EH (cell line): ENCODE measurements at regions not wholly inside any gene's neighbourhood (a gene's known extent, or its start where the extent isn't known, plus 50 kb on each side); places are given as distances from the start of the nearest gene placed in this dataset.

ENCODE experiments used
- DNase-seq: peaks from one replicate; pipeline ENCODE4 v3.0.0-alpha.2; 2015; ENCODE audit warnings: low read depth

DNA sequence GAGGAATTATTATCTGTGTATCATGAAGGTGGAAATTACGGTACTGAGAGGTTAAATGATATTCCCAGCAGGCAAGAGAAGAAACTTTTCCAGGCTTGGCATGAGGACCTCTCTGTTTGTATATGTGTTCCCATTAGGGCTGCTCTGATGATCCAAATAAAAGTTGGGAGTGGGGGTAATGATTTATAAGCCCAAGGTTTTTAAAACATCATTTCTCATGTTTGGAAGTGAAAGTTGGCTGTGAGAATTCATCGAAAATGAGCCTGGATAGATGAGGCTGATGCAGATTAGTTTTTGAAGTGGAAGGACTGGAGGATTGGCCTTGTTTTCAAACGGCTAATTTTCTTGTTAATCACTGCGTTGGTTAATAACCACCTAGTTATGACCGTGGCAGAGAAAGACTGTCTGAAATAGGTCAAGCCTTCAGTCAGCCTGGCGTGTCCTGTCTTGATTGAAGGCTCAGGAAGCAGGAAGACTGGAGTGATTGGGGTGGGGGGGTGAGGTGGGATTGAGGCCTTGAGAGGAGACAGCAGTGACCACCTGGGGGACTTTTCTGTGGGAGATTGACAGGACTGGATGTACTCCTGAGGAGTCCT lies 391.0 kb upstream of the WWC1 start:
- no peak for DNase-seq

GRCh38 chr5:167902298-167902697 lies 389.1 kb upstream of the WWC1 start:
- DNase-seq: no peak

DNA sequence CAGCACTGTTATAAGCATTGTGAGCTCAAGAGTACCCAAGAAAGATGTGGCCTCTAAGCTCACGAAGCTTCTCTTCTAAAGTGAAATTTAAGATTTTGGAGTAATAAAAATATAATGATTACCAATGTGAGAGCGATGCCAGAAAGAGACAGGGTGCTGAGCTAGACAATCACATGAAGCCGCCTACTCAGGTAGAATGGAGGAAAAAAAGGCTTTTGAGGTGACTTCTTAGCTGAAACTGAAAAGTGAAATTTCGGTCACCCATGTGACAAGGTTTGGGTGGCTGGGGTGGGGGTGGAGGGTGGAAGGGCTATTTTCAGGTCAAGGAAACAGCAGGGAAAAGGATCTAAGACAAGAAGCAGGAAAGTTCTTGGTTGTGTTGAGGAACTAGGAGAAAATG lies 388.2 kb upstream of the WWC1 start:
- DNase-seq: no peak

- DNase-seq: no peak
Observed at GRCh38 chr5:167903659-167904058, 387.8 kb upstream of the WWC1 start.

- no peak for DNase-seq
Observed at GRCh38 chr5:167905919-167906853, 385.3 kb upstream of the WWC1 start.

- peak; percentile 33 for DNase-seq
Observed at GRCh38 chr5:167908606-167909005, 382.8 kb upstream of the WWC1 start.

- DNase-seq: peak; percentile 52
Observed at GRCh38 chr5:167912941-167913665, 378.3 kb upstream of the WWC1 start.

- DNase-seq: no peak
Observed at GRCh38 chr5:167915237-167915636, 376.2 kb upstream of the WWC1 start.

GRCh38 chr5:167916261-167916691 lies 375.2 kb upstream of the WWC1 start:
- peak; percentile 8 for DNase-seq

DNA sequence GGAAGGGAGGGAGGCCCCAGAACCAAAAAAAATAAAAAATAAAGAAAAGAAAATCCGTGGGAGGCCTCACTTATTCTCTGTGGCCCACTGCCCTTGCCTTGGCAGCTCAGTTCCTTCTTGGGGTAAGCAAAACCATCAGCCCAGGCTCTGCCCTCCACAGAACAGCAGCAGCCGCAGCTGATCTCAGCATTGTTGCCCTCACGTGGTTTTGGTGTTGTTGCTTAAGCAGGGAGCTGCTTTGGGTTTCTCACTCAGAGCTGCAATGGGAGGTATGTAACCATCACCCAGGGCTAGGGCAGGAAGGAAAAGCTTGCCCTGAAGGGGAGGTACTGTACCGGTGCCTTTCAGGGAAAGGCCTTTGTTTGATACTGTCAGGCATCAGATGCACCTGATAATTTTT lies 374.7 kb upstream of the WWC1 start:
- DNase-seq: peak; percentile 17

GRCh38 chr5:167918184-167918812 lies 373.1 kb upstream of the WWC1 start:
- DNase-seq: no peak

DNA sequence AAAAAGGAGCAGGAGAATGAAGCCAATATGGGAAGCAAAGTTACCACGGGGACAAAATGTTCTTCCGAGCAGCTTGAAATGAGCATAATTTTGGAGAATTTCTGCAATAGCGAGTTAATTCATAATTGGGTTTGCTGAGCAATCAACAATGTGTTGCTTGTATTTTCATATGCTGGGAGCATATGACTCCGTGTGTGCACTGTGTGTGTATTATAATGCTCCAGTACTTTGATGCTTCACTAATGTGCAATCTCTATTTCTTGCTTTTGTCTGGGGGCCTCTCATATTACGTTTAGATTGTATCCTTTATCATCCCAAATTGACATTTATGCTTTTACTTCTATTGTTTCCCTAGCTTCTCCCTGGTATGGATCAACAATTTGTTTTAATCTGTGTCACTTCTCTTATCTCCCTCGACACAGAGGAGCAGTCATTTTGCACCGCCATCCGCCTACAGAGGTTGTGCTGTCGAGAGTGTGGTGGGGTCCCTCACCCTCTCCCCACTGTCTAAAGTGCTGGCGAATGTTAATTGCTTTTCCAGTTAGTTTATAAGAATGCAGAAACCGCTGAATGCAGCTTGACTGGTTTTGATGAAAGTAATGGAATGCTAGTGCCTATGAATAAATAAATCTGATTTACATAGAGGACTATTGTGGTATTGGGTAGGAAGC lies 372.5 kb upstream of the WWC1 start:
- no peak for DNase-seq

DNA sequence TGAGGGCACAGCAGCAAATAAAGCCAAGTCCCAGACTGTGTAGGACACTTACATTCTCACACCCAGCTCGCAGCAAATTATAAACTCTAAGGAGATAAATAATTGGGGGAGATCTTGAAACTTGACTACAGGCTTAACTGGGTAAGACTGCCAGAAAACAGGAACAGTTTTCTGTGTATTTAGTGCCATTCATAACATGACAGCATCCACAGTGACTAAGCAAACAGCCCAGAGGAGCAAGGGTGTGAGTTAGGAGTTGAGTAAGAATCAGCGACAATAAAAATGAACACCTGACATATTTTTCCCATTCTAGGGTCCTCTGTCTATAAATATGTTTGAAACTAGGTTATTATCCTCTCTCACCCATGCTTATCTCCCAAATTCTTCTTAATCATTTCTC lies 370.9 kb upstream of the WWC1 start:
- no peak for DNase-seq

GRCh38 chr5:167921796-167922195 lies 369.6 kb upstream of the WWC1 start:
- no peak for DNase-seq

DNA sequence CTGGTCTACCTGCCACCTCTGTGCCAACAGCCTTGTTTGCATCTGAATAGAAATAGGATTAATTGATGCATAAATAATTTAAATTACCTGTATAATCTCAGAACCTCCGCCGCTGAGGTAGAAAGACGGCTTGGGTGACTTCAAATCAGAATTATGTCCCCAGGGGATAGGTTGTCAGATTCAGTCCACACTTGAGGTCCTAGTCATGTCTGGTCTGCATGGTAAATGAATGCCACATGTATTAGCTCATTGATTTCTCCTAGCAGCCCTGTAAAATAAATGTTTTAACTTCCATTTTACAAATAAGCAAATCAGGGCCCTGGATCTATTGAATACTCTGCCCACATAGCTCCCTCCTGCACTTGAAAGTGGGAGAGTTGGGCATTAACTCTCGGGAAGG lies 368.0 kb upstream of the WWC1 start:
- no peak for DNase-seq

GRCh38 chr5:167929841-167930240 lies 361.6 kb upstream of the WWC1 start:
- DNase-seq: no peak

GRCh38 chr5:167934551-167934971 lies 356.9 kb upstream of the WWC1 start:
- no peak for DNase-seq

- no peak for DNase-seq
Observed at GRCh38 chr5:167936022-167936421, 355.4 kb upstream of the WWC1 start.

GRCh38 chr5:167936944-167937634 lies 354.4 kb upstream of the WWC1 start:
- DNase-seq: no peak

GRCh38 chr5:167937635-167937998 lies 353.8 kb upstream of the WWC1 start:
- DNase-seq: no peak

GRCh38 chr5:167939686-167940085 lies 351.8 kb upstream of the WWC1 start:
- DNase-seq: no peak
